HEK293 (cell line): ENCODE measurements at regions not wholly inside any gene's neighbourhood (a gene's known extent, or its start where the extent isn't known, plus 50 kb on each side); places are given as distances from the start of the nearest gene placed in this dataset.

ENCODE experiments used
- MZF1 ChIP-seq: fragments of 450-650 bp; formaldehyde crosslinking; IDR thresholded peaks from 2 replicates; pipeline ENCODE4 v1.5.1; 2017; ENCODE audit warnings: missing biosample characterization, missing genetic modification characterization, borderline replicate concordance
- PRDM1 ChIP-seq: fragments of 450-650 bp; formaldehyde crosslinking; IDR thresholded peaks from 2 replicates; pipeline ENCODE4; 2016; ENCODE audit warnings: missing biosample characterization, missing genetic modification characterization
- ZBTB8A ChIP-seq: fragments of 450-650 bp; formaldehyde crosslinking; IDR thresholded peaks from 2 replicates; pipeline ENCODE4 v1.5.1; 2016; ENCODE audit warnings: missing biosample characterization, missing genetic modification characterization
- ZNF10 ChIP-seq: fragments of 450-650 bp; formaldehyde crosslinking; IDR thresholded peaks from 2 replicates; pipeline ENCODE4 v1.5.1; 2017; ENCODE audit warnings: missing biosample characterization, missing genetic modification characterization
- ZNF169 ChIP-seq: fragments of 450-650 bp; formaldehyde crosslinking; IDR thresholded peaks from 2 replicates; pipeline ENCODE4 v1.5.1; 2016; ENCODE audit warnings: missing biosample characterization, missing genetic modification characterization
- ZNF174 ChIP-seq: fragments of 450-650 bp; formaldehyde crosslinking; IDR thresholded peaks from 2 replicates; pipeline ENCODE4 v1.5.0; 2017; ENCODE audit warnings: missing biosample characterization, mild to moderate bottlenecking, missing genetic modification characterization
- ZNF202 ChIP-seq: fragments of 450-650 bp; formaldehyde crosslinking; IDR thresholded peaks from 2 replicates; pipeline ENCODE4 v1.5.1; 2016; ENCODE audit warnings: missing biosample characterization, missing genetic modification characterization, borderline replicate concordance
- ZNF350 ChIP-seq: fragments of 450-650 bp; formaldehyde crosslinking; IDR thresholded peaks from 2 replicates; pipeline ENCODE4 v1.5.0; 2017; ENCODE audit warnings: missing biosample characterization, mild to moderate bottlenecking, missing genetic modification characterization
- ZNF473 ChIP-seq: fragments of 450-650 bp; formaldehyde crosslinking; IDR thresholded peaks from 2 replicates; pipeline ENCODE4 v1.5.1; 2017; ENCODE audit warnings: missing biosample characterization, missing genetic modification characterization
- ZNF544 ChIP-seq: fragments of 450-650 bp; formaldehyde crosslinking; IDR thresholded peaks from 2 replicates; pipeline ENCODE4 v1.5.0; 2017; ENCODE audit warnings: missing biosample characterization, missing genetic modification characterization
- ZNF776 ChIP-seq: fragments of 450-650 bp; formaldehyde crosslinking; IDR thresholded peaks from 2 replicates; pipeline ENCODE4 v1.5.0; 2017; ENCODE audit warnings: missing biosample characterization, missing genetic modification characterization, borderline replicate concordance
- TF ChIP-seq, protein P1 (sequence below): fragments of 450-650 bp; formaldehyde crosslinking; IDR thresholded peaks from 2 replicates; pipeline ENCODE4 v1.5.1; 2016; ENCODE audit warnings: missing biosample characterization, missing genetic modification characterization
- TF ChIP-seq, protein P2 (sequence below): fragments of 450-650 bp; formaldehyde crosslinking; IDR thresholded peaks from 2 replicates; pipeline ENCODE4 v1.5.1; 2016; ENCODE audit warnings: missing biosample characterization, missing genetic modification characterization
- TF ChIP-seq, protein P3 (sequence below): fragments of 450-650 bp; formaldehyde crosslinking; IDR thresholded peaks from 2 replicates; pipeline ENCODE4 v1.5.1; 2016; ENCODE audit warnings: missing biosample characterization, missing genetic modification characterization
- TF ChIP-seq, protein P4 (sequence below): IDR thresholded peaks from 2 replicates; pipeline ENCODE4 v1.6.1; 2011; ENCODE audit warnings: mild to moderate bottlenecking, low read depth, low read length, borderline replicate concordance
- TF ChIP-seq, protein P5 (sequence below): fragments of 450-650 bp; formaldehyde crosslinking; conservative IDR thresholded peaks from 2 replicates; pipeline ENCODE4 v1.5.1; 2016; ENCODE audit warnings: low read depth, missing biosample characterization, missing genetic modification characterization

DNA sequence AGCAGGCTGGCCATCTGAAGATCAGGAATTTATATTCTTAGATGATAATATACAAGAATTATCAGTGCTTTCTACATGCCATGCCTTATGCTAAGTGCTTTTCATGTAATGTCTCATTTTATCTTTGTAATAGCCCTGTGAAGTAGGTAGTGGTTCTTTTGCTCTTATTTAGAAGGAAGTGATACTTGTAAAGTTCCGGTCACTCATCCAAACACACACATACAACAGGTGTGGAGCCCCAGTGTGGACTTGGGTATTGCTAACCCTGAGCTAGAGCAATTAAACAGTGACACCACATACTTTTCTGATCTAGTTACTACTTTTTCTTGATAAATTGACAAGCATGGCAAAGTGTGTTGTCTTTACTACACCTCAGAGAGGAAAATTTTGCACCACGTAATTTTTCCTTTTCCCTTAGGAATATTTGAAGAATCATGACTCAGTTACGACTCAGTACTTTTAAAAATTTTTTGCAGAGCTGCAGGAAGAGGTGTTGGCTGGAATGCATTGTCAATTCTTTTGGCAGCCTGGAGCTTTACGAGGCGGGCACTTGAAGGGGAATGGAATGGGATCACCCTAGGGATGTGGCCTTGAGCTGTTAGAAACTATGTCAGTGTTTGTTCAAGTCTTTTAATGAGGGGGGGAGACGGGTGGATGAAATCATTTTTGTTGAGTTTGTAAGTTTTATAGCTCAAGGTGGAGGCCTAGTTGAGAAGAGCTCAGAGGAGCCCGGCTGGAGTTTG is 212.5 kb upstream of the CELF2 start (continued):
- TF ChIP-seq, protein P1, sequence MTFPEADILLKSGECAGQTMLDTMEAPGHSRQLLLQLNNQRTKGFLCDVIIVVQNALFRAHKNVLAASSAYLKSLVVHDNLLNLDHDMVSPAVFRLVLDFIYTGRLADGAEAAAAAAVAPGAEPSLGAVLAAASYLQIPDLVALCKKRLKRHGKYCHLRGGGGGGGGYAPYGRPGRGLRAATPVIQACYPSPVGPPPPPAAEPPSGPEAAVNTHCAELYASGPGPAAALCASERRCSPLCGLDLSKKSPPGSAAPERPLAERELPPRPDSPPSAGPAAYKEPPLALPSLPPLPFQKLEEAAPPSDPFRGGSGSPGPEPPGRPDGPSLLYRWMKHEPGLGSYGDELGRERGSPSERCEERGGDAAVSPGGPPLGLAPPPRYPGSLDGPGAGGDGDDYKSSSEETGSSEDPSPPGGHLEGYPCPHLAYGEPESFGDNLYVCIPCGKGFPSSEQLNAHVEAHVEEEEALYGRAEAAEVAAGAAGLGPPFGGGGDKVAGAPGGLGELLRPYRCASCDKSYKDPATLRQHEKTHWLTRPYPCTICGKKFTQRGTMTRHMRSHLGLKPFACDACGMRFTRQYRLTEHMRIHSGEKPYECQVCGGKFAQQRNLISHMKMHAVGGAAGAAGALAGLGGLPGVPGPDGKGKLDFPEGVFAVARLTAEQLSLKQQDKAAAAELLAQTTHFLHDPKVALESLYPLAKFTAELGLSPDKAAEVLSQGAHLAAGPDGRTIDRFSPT (tag by site-specific recombination) = no peak
- TF ChIP-seq, protein P2, sequence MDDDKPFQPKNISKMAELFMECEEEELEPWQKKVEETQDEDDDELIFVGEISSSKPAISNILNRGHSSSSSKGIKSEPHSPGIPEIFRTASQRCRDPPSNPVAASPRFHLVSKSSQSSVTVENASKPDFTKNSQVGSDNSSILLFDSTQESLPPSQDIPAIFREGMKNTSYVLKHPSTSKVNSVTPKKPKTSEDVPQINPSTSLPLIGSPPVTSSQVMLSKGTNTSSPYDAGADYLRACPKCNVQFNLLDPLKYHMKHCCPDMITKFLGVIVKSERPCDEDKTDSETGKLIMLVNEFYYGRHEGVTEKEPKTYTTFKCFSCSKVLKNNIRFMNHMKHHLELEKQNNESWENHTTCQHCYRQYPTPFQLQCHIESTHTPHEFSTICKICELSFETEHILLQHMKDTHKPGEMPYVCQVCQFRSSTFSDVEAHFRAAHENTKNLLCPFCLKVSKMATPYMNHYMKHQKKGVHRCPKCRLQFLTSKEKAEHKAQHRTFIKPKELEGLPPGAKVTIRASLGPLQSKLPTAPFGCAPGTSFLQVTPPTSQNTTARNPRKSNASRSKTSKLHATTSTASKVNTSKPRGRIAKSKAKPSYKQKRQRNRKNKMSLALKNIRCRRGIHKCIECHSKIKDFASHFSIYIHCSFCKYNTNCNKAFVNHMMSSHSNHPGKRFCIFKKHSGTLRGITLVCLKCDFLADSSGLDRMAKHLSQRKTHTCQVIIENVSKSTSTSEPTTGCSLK (tag by site-specific recombination) = no peak
- TF ChIP-seq MZF1 (tag by site-specific recombination) (peak; percentile 91; the same call in 1 of the 2 replicates), ZNF776 (tag by site-specific recombination) (no peak), PRDM1 (tag by site-specific recombination) (no peak), ZNF174 (tag by site-specific recombination) (no peak), ZNF10 (no peak), ZNF169 (tag by site-specific recombination) (no peak), ZNF350 (tag by site-specific recombination) (no peak), ZNF544 (tag by site-specific recombination) (no peak), ZNF202 (tag by site-specific recombination) (no peak), ZBTB8A (tag by site-specific recombination) (no peak), ZNF473 (tag by site-specific recombination) (no peak)
- TF ChIP-seq, protein P3, sequence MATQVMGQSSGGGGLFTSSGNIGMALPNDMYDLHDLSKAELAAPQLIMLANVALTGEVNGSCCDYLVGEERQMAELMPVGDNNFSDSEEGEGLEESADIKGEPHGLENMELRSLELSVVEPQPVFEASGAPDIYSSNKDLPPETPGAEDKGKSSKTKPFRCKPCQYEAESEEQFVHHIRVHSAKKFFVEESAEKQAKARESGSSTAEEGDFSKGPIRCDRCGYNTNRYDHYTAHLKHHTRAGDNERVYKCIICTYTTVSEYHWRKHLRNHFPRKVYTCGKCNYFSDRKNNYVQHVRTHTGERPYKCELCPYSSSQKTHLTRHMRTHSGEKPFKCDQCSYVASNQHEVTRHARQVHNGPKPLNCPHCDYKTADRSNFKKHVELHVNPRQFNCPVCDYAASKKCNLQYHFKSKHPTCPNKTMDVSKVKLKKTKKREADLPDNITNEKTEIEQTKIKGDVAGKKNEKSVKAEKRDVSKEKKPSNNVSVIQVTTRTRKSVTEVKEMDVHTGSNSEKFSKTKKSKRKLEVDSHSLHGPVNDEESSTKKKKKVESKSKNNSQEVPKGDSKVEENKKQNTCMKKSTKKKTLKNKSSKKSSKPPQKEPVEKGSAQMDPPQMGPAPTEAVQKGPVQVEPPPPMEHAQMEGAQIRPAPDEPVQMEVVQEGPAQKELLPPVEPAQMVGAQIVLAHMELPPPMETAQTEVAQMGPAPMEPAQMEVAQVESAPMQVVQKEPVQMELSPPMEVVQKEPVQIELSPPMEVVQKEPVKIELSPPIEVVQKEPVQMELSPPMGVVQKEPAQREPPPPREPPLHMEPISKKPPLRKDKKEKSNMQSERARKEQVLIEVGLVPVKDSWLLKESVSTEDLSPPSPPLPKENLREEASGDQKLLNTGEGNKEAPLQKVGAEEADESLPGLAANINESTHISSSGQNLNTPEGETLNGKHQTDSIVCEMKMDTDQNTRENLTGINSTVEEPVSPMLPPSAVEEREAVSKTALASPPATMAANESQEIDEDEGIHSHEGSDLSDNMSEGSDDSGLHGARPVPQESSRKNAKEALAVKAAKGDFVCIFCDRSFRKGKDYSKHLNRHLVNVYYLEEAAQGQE (tag by site-specific recombination) = no peak
- TF ChIP-seq, protein P4, sequence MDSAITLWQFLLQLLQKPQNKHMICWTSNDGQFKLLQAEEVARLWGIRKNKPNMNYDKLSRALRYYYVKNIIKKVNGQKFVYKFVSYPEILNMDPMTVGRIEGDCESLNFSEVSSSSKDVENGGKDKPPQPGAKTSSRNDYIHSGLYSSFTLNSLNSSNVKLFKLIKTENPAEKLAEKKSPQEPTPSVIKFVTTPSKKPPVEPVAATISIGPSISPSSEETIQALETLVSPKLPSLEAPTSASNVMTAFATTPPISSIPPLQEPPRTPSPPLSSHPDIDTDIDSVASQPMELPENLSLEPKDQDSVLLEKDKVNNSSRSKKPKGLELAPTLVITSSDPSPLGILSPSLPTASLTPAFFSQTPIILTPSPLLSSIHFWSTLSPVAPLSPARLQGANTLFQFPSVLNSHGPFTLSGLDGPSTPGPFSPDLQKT = no peak
- TF ChIP-seq, protein P5, sequence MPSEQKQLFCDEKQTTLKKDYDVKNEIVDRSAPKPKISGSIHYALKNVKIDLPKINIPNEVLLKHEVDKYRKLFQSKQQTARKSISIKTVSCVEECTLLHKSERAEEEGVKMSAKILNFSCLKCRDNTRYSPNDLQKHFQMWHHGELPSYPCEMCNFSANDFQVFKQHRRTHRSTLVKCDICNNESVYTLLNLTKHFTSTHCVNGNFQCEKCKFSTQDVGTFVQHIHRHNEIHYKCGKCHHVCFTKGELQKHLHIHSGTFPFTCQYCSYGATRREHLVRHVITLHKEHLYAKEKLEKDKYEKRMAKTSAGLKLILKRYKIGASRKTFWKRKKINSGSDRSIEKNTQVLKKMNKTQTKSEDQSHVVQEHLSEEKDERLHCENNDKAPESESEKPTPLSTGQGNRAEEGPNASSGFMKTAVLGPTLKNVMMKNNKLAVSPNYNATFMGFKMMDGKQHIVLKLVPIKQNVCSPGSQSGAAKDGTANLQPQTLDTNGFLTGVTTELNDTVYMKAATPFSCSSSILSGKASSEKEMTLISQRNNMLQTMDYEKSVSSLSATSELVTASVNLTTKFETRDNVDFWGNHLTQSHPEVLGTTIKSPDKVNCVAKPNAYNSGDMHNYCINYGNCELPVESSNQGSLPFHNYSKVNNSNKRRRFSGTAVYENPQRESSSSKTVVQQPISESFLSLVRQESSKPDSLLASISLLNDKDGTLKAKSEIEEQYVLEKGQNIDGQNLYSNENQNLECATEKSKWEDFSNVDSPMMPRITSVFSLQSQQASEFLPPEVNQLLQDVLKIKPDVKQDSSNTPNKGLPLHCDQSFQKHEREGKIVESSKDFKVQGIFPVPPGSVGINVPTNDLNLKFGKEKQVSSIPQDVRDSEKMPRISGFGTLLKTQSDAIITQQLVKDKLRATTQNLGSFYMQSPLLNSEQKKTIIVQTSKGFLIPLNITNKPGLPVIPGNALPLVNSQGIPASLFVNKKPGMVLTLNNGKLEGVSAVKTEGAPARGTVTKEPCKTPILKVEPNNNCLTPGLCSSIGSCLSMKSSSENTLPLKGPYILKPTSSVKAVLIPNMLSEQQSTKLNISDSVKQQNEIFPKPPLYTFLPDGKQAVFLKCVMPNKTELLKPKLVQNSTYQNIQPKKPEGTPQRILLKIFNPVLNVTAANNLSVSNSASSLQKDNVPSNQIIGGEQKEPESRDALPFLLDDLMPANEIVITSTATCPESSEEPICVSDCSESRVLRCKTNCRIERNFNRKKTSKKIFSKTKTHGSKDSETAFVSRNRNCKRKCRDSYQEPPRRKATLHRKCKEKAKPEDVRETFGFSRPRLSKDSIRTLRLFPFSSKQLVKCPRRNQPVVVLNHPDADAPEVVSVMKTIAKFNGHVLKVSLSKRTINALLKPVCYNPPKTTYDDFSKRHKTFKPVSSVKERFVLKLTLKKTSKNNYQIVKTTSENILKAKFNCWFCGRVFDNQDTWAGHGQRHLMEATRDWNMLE (tag by site-specific recombination) = no peak
